Activated B cell treated with CpG ODN at 0.5 μM for 24 hours (primary cell): ENCODE measurements at regions not wholly inside any gene's neighbourhood (a gene's known extent, or its start where the extent isn't known, plus 50 kb on each side); places are given as distances from the start of the nearest gene placed in this dataset.

Experiments used
- ATAC-seq: fragments of 200-7000 bp; cut with Tn5 transposase; one replicate; pipeline ENCODE4 v1.10.0; 2021; ENCODE audit warnings: low read depth, mild to moderate bottlenecking, moderate library complexity
- CTCF ChIA-PET: fragments of 350-600 bp; sonication (Branson Sonifier 250); formaldehyde crosslinking; loops from one replicate; lab custom pipeline; 2021; ENCODE audit warnings: antibody characterized with exemption; lab: Charles Lee
- POLR2A ChIA-PET: fragments of 350-600 bp; sonication (Branson Sonifier 250); formaldehyde crosslinking; loops from one replicate; lab custom pipeline; 2021; ENCODE audit warnings: antibody characterized with exemption; lab: Charles Lee
- DNase-seq: peaks from one replicate; pipeline ENCODE4 v3.0.0; 2022
- H3K27ac Mint-ChIP-seq: one replicate; pipeline ENCODE4 v1.8.0; 2020; ENCODE audit warnings: mixed read lengths
- H3K27me3 Mint-ChIP-seq: one replicate; pipeline ENCODE4 v1.8.0; 2021; ENCODE audit warnings: mixed read lengths
- H3K36me3 Mint-ChIP-seq: one replicate; pipeline ENCODE4 v1.8.0; 2021; ENCODE audit warnings: low read depth, mixed read lengths
- H3K4me1 Mint-ChIP-seq: one replicate; pipeline ENCODE4 v1.8.0; 2021; ENCODE audit warnings: mixed read lengths
- H3K4me3 Mint-ChIP-seq: one replicate; pipeline ENCODE4 v1.8.0; 2020; ENCODE audit warnings: mild to moderate bottlenecking, mixed read lengths
- H3K9me3 Mint-ChIP-seq: one replicate; pipeline ENCODE4 v1.8.0; 2020; ENCODE audit warnings: mixed read lengths
- intact Hi-C: fragments of 100-400 bp; cut with micrococcal nuclease; formaldehyde crosslinking; loops from one replicate; pipeline ENCODE4 v1.15.1; 2024
- TF ChIP-seq, protein P1 (sequence below): fragments of 200-600 bp; IDR thresholded peaks from one replicate; pipeline ENCODE4 v1.8.0; 2022; ENCODE audit warnings: antibody characterized with exemption, mild to moderate bottlenecking

DNA sequence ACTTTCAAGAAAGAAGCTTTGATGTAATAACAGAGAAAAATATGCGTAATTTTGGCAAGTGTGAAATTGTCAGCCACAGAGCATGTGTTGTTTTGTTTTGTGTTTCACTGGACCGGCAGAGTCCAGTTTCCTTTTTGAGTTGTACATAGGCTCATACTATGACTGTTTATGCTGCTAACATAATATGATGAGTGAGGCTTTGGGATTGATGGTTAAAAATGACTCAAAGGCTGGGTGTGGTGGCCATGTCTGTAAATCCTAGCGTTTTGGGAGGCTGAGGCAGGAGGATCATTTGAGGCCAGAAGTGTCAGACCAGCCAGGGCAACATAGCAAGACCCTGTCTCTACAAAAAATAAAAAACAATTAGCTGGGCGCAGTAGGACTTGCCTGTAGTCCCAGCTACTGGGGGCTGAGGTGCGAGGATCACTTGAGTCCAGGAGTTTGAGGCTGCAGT is 487.9 kb downstream of the PCNX1 start:
- DNase-seq (no peak), ATAC-seq (no peak)
- H3K4me3 Mint-ChIP-seq: no peak overlapping the region
- peak overlapping the region; percentile 86 for H3K27ac Mint-ChIP-seq
- no peaks in the 10 kb centered on the region for H3K27me3 Mint-ChIP-seq
- H3K4me1 Mint-ChIP-seq: peaks cover 86% of the 10 kb centered on the region
- CTCF ChIA-PET: interaction anchor here (1.1 to 1.2 kb wide), 2 partner anchors 9 to 73 kb away, joined by 3 read pairs; no protein-coding TSS in a partner anchor
- intact Hi-C loops: loop anchor here (2.0 kb wide), 1 partner anchor 16 kb away; no protein-coding TSS in a partner anchor
- peaks cover 6% of the 10 kb centered on the region for H3K36me3 Mint-ChIP-seq
- POLR2A ChIA-PET: interaction anchor here (0.9 to 2.4 kb wide), 4 partner anchors 32 to 74 kb away, joined by 3 to 9 read pairs (median 6); no protein-coding TSS in a partner anchor
- H3K9me3 Mint-ChIP-seq: peaks cover 2% of the 10 kb centered on the region
- TF ChIP-seq, protein P1, sequence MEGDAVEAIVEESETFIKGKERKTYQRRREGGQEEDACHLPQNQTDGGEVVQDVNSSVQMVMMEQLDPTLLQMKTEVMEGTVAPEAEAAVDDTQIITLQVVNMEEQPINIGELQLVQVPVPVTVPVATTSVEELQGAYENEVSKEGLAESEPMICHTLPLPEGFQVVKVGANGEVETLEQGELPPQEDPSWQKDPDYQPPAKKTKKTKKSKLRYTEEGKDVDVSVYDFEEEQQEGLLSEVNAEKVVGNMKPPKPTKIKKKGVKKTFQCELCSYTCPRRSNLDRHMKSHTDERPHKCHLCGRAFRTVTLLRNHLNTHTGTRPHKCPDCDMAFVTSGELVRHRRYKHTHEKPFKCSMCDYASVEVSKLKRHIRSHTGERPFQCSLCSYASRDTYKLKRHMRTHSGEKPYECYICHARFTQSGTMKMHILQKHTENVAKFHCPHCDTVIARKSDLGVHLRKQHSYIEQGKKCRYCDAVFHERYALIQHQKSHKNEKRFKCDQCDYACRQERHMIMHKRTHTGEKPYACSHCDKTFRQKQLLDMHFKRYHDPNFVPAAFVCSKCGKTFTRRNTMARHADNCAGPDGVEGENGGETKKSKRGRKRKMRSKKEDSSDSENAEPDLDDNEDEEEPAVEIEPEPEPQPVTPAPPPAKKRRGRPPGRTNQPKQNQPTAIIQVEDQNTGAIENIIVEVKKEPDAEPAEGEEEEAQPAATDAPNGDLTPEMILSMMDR: no peak

DNA sequence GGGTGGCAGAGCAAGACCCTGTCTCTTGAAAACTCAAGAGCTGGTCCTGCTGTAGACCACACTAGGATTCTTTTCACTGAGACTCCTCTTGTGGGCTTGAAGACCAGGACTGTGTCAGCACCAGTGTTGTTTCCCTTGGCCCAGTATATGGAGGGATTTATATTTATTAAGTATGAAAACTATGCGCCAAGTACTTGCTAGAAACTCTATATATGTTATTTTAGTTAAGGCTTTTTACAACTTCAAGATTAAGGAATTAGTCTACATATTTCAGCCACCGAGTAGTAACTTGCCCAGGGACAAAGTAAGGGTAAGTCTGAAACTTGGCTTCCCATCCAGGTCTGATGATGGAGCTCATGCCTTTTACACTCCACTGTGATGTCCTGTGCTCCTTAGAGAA is 488.4 kb downstream of the PCNX1 start:
- Mint-ChIP-seq H3K27me3 (no peaks in the 10 kb centered on the region), H3K4me3 (no peak overlapping the region), H3K4me1 (peaks cover 85% of the 10 kb centered on the region), H3K9me3 (peaks cover 2% of the 10 kb centered on the region), H3K27ac (peak overlapping the region; percentile 86), H3K36me3 (peaks cover 6% of the 10 kb centered on the region)
- intact Hi-C loops: loop anchor here (2.0 kb wide), 1 partner anchor 17 kb away; no protein-coding TSS in a partner anchor
- TF ChIP-seq, protein P1: no peak
- no peak for DNase-seq
- CTCF ChIA-PET: interaction anchor here (1.1 to 1.2 kb wide), 2 partner anchors 8 to 73 kb away, joined by 3 read pairs; no protein-coding TSS in a partner anchor
- no peak for ATAC-seq
- POLR2A ChIA-PET: interaction anchor here (0.9 to 1.9 kb wide), 2 partner anchors 70 to 74 kb away, joined by 3 to 6 read pairs; no protein-coding TSS in a partner anchor

DNA sequence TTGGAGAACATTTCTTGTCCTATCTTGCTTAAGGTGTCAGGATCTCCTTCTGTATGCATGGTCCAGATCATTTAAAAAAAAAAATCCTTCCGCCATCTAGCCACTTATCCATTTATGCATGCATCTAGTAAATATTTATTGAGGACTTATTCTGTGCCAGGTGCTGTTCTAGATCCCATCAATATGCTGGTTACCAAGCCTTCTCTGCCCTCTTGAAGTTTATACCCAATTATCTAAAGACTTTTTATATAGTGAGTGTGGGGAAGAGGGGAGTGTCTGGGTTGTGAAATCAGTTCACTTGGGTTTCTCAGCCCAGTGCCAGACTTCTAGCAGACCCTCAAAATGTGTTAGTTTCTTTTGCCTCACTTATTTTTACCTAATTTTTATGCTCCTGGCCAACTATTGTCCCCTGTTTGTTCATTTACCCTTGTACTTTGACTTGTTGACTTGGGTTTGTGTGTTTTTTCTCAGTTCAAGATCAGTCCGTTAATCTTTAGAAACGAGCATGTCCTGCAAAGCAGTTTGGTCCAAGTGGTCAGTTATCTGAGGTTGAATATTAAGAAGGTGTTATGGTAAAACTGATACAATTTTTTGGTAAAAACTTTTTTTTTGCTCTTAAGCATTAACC is 488.9 kb downstream of the PCNX1 start:
- ChIA-PET CTCF (interaction anchor here (1.1 to 1.2 kb wide), 2 partner anchors 8 to 74 kb away, joined by 3 read pairs; no protein-coding TSS in a partner anchor), POLR2A (interaction anchor here (0.6 kb wide), 1 partner anchor 13 kb away, joined by 5 read pairs; no protein-coding TSS in a partner anchor)
- intact Hi-C loops: no loop called here
- no peak for ATAC-seq
- no peak overlapping the region for H3K4me3 Mint-ChIP-seq
- TF ChIP-seq, protein P1: no peak
- H3K9me3 Mint-ChIP-seq: peaks cover 2% of the 10 kb centered on the region
- peaks cover 88% of the 10 kb centered on the region for H3K4me1 Mint-ChIP-seq
- no peak for DNase-seq
- H3K27ac Mint-ChIP-seq: peak overlapping the region; percentile 86
- no peaks in the 10 kb centered on the region for H3K27me3 Mint-ChIP-seq
- peaks cover 6% of the 10 kb centered on the region for H3K36me3 Mint-ChIP-seq

DNA sequence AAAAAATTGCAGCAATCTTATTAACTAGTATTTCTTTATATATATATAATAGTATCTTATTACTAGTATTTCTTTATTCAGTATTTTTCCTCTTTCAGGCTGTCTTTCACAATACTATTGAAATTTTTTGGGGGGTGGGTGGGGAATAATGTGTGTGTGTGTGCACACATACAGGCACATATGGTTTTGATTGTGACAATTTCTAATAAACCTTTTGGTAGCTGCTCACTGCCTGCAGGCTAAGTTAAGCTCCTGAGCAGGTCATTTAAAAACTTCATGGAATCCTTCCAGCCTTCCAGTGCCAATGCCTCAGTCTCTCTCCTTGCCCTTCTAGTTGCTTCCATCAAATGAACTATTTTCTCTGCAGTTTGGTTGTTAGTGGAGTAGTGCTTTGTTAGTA is 490.1 kb downstream of the PCNX1 start:
- H3K27ac Mint-ChIP-seq: peak overlapping the region; percentile 92
- intact Hi-C loops: no loop called here
- peaks cover 83% of the 10 kb centered on the region for H3K4me1 Mint-ChIP-seq
- peaks cover 4% of the 10 kb centered on the region for H3K36me3 Mint-ChIP-seq
- no peak for ATAC-seq
- ChIA-PET POLR2A (interaction anchor here (0.8 kb wide), 1 partner anchor 71 kb away, joined by 3 read pairs; no protein-coding TSS in a partner anchor), CTCF (no interaction called here)
- TF ChIP-seq, protein P1: no peak
- DNase-seq: no peak
- H3K27me3 Mint-ChIP-seq: no peaks in the 10 kb centered on the region
- H3K9me3 Mint-ChIP-seq: peaks cover 2% of the 10 kb centered on the region
- H3K4me3 Mint-ChIP-seq: no peak overlapping the region

DNA sequence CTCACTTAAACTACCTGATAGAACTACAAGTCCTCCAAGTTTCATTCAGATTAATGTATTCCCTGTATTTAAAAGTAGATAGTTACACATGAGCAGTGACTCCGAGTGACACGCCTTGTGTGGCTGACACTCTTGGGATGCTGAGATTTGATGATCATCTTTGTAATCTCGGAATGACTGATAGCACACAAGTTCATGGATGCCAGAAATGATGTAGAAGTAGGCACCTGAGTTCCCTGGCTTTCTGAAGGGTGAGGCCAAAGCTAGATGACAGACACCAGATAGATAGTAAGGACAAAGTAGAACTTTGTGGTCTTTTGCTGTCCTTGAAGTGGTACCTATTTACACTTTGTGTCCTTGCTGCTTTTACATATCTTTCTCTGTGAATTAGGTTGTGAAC is 491.2 kb downstream of the PCNX1 start:
- Mint-ChIP-seq H3K27me3 (no peaks in the 10 kb centered on the region), H3K4me1 (peaks cover 78% of the 10 kb centered on the region), H3K27ac (peak overlapping the region; percentile 84), H3K4me3 (peak overlapping the region; percentile 15), H3K9me3 (peaks cover 2% of the 10 kb centered on the region), H3K36me3 (peaks cover 2% of the 10 kb centered on the region)
- TF ChIP-seq, protein P1: no peak
- ChIA-PET CTCF (interaction anchor here (7.9 kb wide), 1 partner anchor 74 kb away, joined by 208 read pairs; the partner anchor contains the start of gene SIPA1L1), POLR2A (interaction anchor here (0.5 to 3.9 kb wide), 11 partner anchors 8 to 82 kb away, joined by 3 to 45 read pairs (median 8); partner anchors contain the start of gene SIPA1L1)
- intact Hi-C loops: no loop called here
- no peak for DNase-seq
- peak; percentile 1 for ATAC-seq
